H1 (cell line): ENCODE measurements at regions not wholly inside any gene's neighbourhood (a gene's known extent, or its start where the extent isn't known, plus 50 kb on each side); places are given as distances from the start of the nearest gene placed in this dataset.

Source experiments
- CTCF ChIA-PET: fragments of 300-600 bp; sonication (Branson Sonifier 250); formaldehyde crosslinking; loops from one replicate; lab custom pipeline; 2021; ENCODE audit not compliant: partially characterized antibody; lab: Charles Lee
- POLR2A ChIA-PET: fragments of 300-600 bp; sonication (Branson Sonifier 250); formaldehyde crosslinking; loops from one replicate; lab custom pipeline; 2021; ENCODE audit warnings: inconsistent platforms; ENCODE audit not compliant: partially characterized antibody; lab: Charles Lee
- DNase-seq, 2 experiments: peaks; one replicate each; pipeline versions ENCODE4 v3.0.0 to v3.0.0-alpha.2; 2010 to 2022; ENCODE audit warnings: low spot score in 2 of 2, low read depth in 1 of 2, mixed read lengths in 1 of 2
- FAIRE-seq: peaks from 2 replicates; lab custom pipeline; 2011; peaks lifted over from hg19 to GRCh38; lab: Jason Lieb, UNC
- H2AFZ ChIP-seq: 2 replicates; pipeline ENCODE4 v1.8.1; 2012; ENCODE audit warnings: low read length, inconsistent platforms
- H2AK5ac ChIP-seq: 2 replicates; pipeline ENCODE4 v1.6.1; 2013; ENCODE audit warnings: low read depth, low read length
- H2BK120ac ChIP-seq: replicated peaks from 2 replicates; pipeline ENCODE3; 2013; ENCODE audit warnings: low read depth, low read length, inconsistent platforms
- H2BK12ac ChIP-seq: 2 replicates; pipeline ENCODE4 v1.6.1; 2013; ENCODE audit warnings: low read depth, low read length
- H2BK15ac ChIP-seq: 2 replicates; pipeline ENCODE4 v1.6.1; 2013; ENCODE audit warnings: low read length
- H2BK20ac ChIP-seq: 2 replicates; pipeline ENCODE4 v1.6.1; 2013; ENCODE audit warnings: low read length
- H2BK5ac ChIP-seq: 2 replicates; pipeline ENCODE4 v1.6.1; 2013; ENCODE audit warnings: low read depth, low read length
- H3K14ac ChIP-seq: 2 replicates; pipeline ENCODE4 v1.6.1; 2013; ENCODE audit warnings: inconsistent platforms; ENCODE audit not compliant: insufficient read length
- H3K18ac ChIP-seq: 2 replicates; pipeline ENCODE4 v1.6.1; 2013; ENCODE audit warnings: low read length; ENCODE audit errors: extremely low read depth
- H3K23ac ChIP-seq: 2 replicates; pipeline ENCODE4 v1.6.1; 2013; ENCODE audit warnings: inconsistent platforms; ENCODE audit not compliant: insufficient read length
- H3K23me2 ChIP-seq: 2 replicates; pipeline ENCODE4 v1.6.1; 2013; ENCODE audit warnings: low read depth, low read length
- H3K27ac ChIP-seq: 2 replicates; pipeline ENCODE4 v1.6.1; 2011; ENCODE audit warnings: low read depth, low read length, inconsistent platforms
- H3K27me3 ChIP-seq, 4 experiments: replicated peaks in 1 of 4; 1 replicate in 1 of 4; 2 replicates in 3 of 4; pipeline versions ENCODE4 v1.6.1 to v1.8.1; 2011 to 2013; ENCODE audit warnings: low read length in 3 of 4, mild to moderate bottlenecking in 3 of 4, inconsistent platforms in 2 of 4, mixed read lengths in 2 of 4, moderate library complexity in 1 of 4; ENCODE audit not compliant: control insufficient read depth in 3 of 4, insufficient read depth in 3 of 4; ENCODE audit errors: extremely low read depth in 1 of 4
- H3K36me3 ChIP-seq, 4 experiments: 2 replicates each; pipeline versions ENCODE4 v1.6.1 to v1.8.1; 2011 to 2013; ENCODE audit warnings: mild to moderate bottlenecking in 4 of 4, low read length in 3 of 4, moderate library complexity in 2 of 4, control low read depth in 1 of 4, inconsistent platforms in 1 of 4; ENCODE audit not compliant: insufficient read depth in 4 of 4, control insufficient read depth in 2 of 4
- H3K4ac ChIP-seq: replicated peaks from 2 replicates; pipeline ENCODE3; 2013; ENCODE audit warnings: low read length, low read depth, mixed read lengths, inconsistent platforms; ENCODE audit not compliant: insufficient read length
- H3K4me1 ChIP-seq, 4 experiments: replicated peaks in 1 of 4; 1 replicate in 1 of 4; 2 replicates in 3 of 4; pipeline versions ENCODE4 v1.6.1 to v1.8.1; 2011 to 2013; ENCODE audit warnings: low read length in 3 of 4, inconsistent platforms in 2 of 4, mixed read lengths in 1 of 4; ENCODE audit not compliant: insufficient read depth in 4 of 4, control insufficient read depth in 3 of 4
- H3K4me2 ChIP-seq, 2 experiments: 2 replicates each; pipeline versions ENCODE4 v1.6.1 to v1.8.1; 2011 to 2013; ENCODE audit warnings: low read depth in 2 of 2, low read length in 2 of 2, control low read depth in 1 of 2, inconsistent platforms in 1 of 2, mild to moderate bottlenecking in 1 of 2; ENCODE audit not compliant: insufficient read depth in 1 of 2
- H3K4me3 ChIP-seq, 4 experiments: fragments of 200-600, 300-600 bp in 1 of 4; sonication (generic), shearing (Covaris generic), sonication (Bioruptor Twin) in 1 of 4; 2 replicates each; pipeline versions ENCODE4 v1.5.1 to v1.8.1; 2011 to 2016; ENCODE audit warnings: low read length in 4 of 4, low read depth in 3 of 4, control low read depth in 2 of 4, inconsistent platforms in 2 of 4, mild to moderate bottlenecking in 2 of 4, mixed read lengths in 1 of 4, moderate library complexity in 1 of 4; ENCODE audit not compliant: insufficient read depth in 2 of 4; ENCODE audit errors: extremely low read depth in 1 of 4
- H3K56ac ChIP-seq: replicated peaks from 2 replicates; pipeline ENCODE3; 2013; ENCODE audit warnings: low read depth, mild to moderate bottlenecking, mixed read lengths, low read length, inconsistent platforms; ENCODE audit not compliant: insufficient read length
- H3K79me1 ChIP-seq: 2 replicates; pipeline ENCODE4 v1.6.1; 2013; ENCODE audit warnings: low read depth, low read length, control low read depth
- H3K79me2 ChIP-seq, 2 experiments: 2 replicates each; pipeline versions ENCODE4 v1.6.1 to v1.8.1; 2012 to 2013; ENCODE audit warnings: low read length in 2 of 2, mild to moderate bottlenecking in 2 of 2, inconsistent platforms in 1 of 2; ENCODE audit not compliant: insufficient read depth in 2 of 2, control insufficient read depth in 1 of 2
- H3K9ac ChIP-seq, 4 experiments: replicated peaks in 1 of 4; 1 replicate in 1 of 4; 2 replicates in 3 of 4; pipeline versions ENCODE4 v1.6.1 to v1.8.1; 2011 to 2013; ENCODE audit warnings: low read depth in 3 of 4, low read length in 3 of 4, control low read depth in 2 of 4, mild to moderate bottlenecking in 2 of 4, moderate library complexity in 2 of 4, inconsistent platforms in 1 of 4; ENCODE audit errors: extremely low read depth in 1 of 4
- H3K9me3 ChIP-seq, 2 experiments: 2 replicates each; pipeline versions ENCODE4 v1.6.1 to v1.8.1; 2012 to 2013; ENCODE audit warnings: mild to moderate bottlenecking in 2 of 2, moderate library complexity in 2 of 2, control low read depth in 1 of 2, inconsistent platforms in 1 of 2, low read depth in 1 of 2, low read length in 1 of 2, mixed read lengths in 1 of 2; ENCODE audit not compliant: insufficient read depth in 2 of 2
- H4K20me1 ChIP-seq, 2 experiments: replicated peaks in 1 of 2; 2 replicates each; pipeline versions ENCODE3 to v1.8.1; 2011 to 2013; ENCODE audit warnings: inconsistent platforms in 2 of 2, low read length in 2 of 2, mild to moderate bottlenecking in 1 of 2; ENCODE audit not compliant: insufficient read depth in 2 of 2, control insufficient read depth in 1 of 2
- H4K5ac ChIP-seq: 2 replicates; pipeline ENCODE4 v1.6.1; 2013; ENCODE audit warnings: low read length, low read depth, mixed read lengths, inconsistent platforms; ENCODE audit not compliant: insufficient read length
- H4K8ac ChIP-seq: 2 replicates; pipeline ENCODE4 v1.8.0; 2013; ENCODE audit warnings: mild to moderate bottlenecking, moderate library complexity, low read length, inconsistent platforms; ENCODE audit not compliant: insufficient read depth; ENCODE audit errors: extremely low read depth
- H4K91ac ChIP-seq: replicated peaks from 2 replicates; pipeline ENCODE3; 2013; ENCODE audit warnings: low read length, mixed read lengths, inconsistent platforms; ENCODE audit not compliant: insufficient read length
- CBX5 ChIP-seq: fragments of 300-800, 300-1000 bp; sonication (generic); IDR thresholded peaks from 2 replicates; pipeline ENCODE4 v1.7.1; 2016; ENCODE audit warnings: antibody characterized with exemption, low read length, low read depth
- CHD2 ChIP-seq: IDR thresholded peaks from 2 replicates; pipeline ENCODE4 v1.6.1; 2012; ENCODE audit warnings: low read length, improper control_type of control experiment
- FOSL1 ChIP-seq: IDR thresholded peaks from 2 replicates; pipeline ENCODE4 v1.6.1; 2011; ENCODE audit warnings: mild to moderate bottlenecking, low read depth, low read length, moderate library complexity; ENCODE audit not compliant: insufficient read depth
- GABPA ChIP-seq: IDR thresholded peaks from 2 replicates; pipeline ENCODE4 v1.6.1; 2011; ENCODE audit warnings: mild to moderate bottlenecking, low read length, moderate library complexity, borderline replicate concordance; ENCODE audit not compliant: insufficient read depth
- HDAC6 ChIP-seq: IDR thresholded peaks from one replicate; pipeline ENCODE4 v1.7.1; 2012; ENCODE audit warnings: low read depth, mild to moderate bottlenecking, inconsistent platforms, low read length, moderate library complexity
- POLR2AphosphoS5 ChIP-seq: IDR thresholded peaks from 2 replicates; pipeline ENCODE4 v1.6.1; 2011; ENCODE audit warnings: low read depth, low read length
- RBBP5 ChIP-seq: IDR thresholded peaks from 2 replicates; pipeline ENCODE4 v1.7.1; 2012; ENCODE audit warnings: low read depth, mild to moderate bottlenecking, inconsistent platforms, low read length, moderate library complexity, borderline replicate concordance
- RFX5 ChIP-seq: IDR thresholded peaks from 2 replicates; pipeline ENCODE4 v1.6.1; 2011; ENCODE audit warnings: low read depth, low read length, improper control_type of control experiment, borderline replicate concordance
- RNF2 ChIP-seq: fragments of 200-900, 300-1000 bp; sonication (generic); IDR thresholded peaks from 2 replicates; pipeline ENCODE4 v1.7.1; 2016; ENCODE audit warnings: borderline replicate concordance, low read depth, mild to moderate bottlenecking, antibody characterized with exemption, low read length; ENCODE audit not compliant: poor library complexity, severe bottlenecking; ENCODE audit errors: missing control alignments
- SRF ChIP-seq: IDR thresholded peaks from 2 replicates; pipeline ENCODE4 v1.6.1; 2011; ENCODE audit warnings: mild to moderate bottlenecking, low read depth, low read length, moderate library complexity
- TAF7 ChIP-seq: optimal IDR thresholded peaks from 2 replicates; pipeline ENCODE3; 2011; ENCODE audit warnings: low read depth, mild to moderate bottlenecking, inconsistent platforms, low read length, moderate library complexity, borderline replicate concordance
- TEAD4 ChIP-seq: IDR thresholded peaks from 2 replicates; pipeline ENCODE4 v1.6.1; 2012; ENCODE audit warnings: low read depth, low read length, inconsistent platforms, mixed read lengths
- WGBS, 2 experiments: shearing (Covaris generic) in 1 of 2; methylation state at CpG; one replicate each; pipeline versions ENCODE4 v1.1.6 to v1.1.7; 2013 to 2015; ENCODE audit warnings: low lambda C conversion rate in 2 of 2, mixed read lengths in 2 of 2, inconsistent platforms in 1 of 2, low coverage in 1 of 2, missing lambda C conversion rate in 1 of 2; ENCODE audit not compliant: insufficient replicate concordance in 2 of 2, insufficient coverage in 1 of 2, insufficient read length in 1 of 2; ENCODE audit errors: extremely low coverage in 1 of 2, missing lambda C conversion rate in 1 of 2; 5-methylcytosine and 5-hydroxymethylcytosine counted together
- TF ChIP-seq, protein P1 (sequence below): IDR thresholded peaks from 2 replicates; pipeline ENCODE4 v1.6.1; 2011; ENCODE audit warnings: low read depth, mild to moderate bottlenecking, low read length; ENCODE audit not compliant: insufficient read depth

DNA sequence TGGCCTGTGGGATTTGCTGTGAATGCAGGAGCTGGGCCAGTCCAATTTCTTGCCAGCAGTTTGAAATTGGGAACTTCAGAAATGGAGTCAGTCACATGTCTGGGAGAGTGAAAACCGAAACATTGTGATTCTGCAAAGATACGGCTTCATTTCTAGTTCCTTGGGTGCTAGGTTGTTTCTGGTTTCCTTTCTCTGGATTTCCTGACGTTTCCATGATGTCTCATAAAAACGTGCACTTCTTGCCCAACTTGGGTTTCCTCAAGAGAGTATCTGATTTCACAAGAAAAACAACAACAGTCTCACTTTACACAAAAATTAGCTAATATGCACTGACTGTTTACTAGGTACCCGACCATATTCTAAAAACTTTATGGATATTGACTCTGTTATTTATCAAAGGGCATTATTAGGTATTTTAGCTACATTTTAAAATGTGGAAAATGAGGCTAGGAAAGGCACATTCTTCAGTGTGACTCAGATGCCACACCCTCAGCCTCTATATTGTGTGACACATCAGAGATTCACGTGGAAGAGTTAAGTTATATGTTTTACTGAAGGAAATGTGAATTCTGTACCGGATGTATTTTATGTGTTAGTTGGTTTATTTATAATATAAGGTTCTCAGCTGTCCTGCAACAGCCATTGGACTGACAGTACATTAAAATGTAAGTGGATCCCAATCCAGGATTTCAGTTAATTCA lies 225.0 kb upstream of the PUDP start:
- H3K4me2 ChIP-seq = no peak overlapping the region
- H2BK12ac ChIP-seq = no peak overlapping the region
- DNase-seq (no peak), FAIRE-seq (no peak)
- 90 to 100% methylated on average over 1 to 7 of the region's 7 CpGs for WGBS, 2 experiments
- H2BK120ac ChIP-seq = no peak overlapping the region
- no peak overlapping the region for H3K18ac ChIP-seq
- H3K27me3 ChIP-seq = no peaks in the 10 kb centered on the region
- H3K4me3 ChIP-seq = no peak overlapping the region
- no peak overlapping the region for H2BK15ac ChIP-seq
- H4K8ac ChIP-seq = no peak overlapping the region
- POLR2A ChIA-PET = no interaction called here
- H2BK20ac ChIP-seq = no peak overlapping the region
- H4K20me1 ChIP-seq = no peaks in the 10 kb centered on the region
- CTCF ChIA-PET = interaction anchor here (1.6 kb wide), 1 partner anchor 10 kb away, joined by 4 read pairs; no protein-coding TSS in a partner anchor
- H3K9me3 ChIP-seq = no peaks in the 10 kb centered on the region
- H3K23me2 ChIP-seq = no peaks in the 10 kb centered on the region
- no peak overlapping the region for H3K14ac ChIP-seq
- no peaks in the 10 kb centered on the region for H3K79me1 ChIP-seq
- H3K23ac ChIP-seq = no peak overlapping the region
- H2BK5ac ChIP-seq = no peak overlapping the region
- H3K4ac ChIP-seq = no peak overlapping the region
- H4K91ac ChIP-seq = no peak overlapping the region
- no peaks in the 10 kb centered on the region for H3K36me3 ChIP-seq
- no peak overlapping the region for H3K56ac ChIP-seq
- no peak overlapping the region for H3K27ac ChIP-seq
- no peak overlapping the region for H2AK5ac ChIP-seq
- H3K9ac ChIP-seq = no peak overlapping the region
- H3K4me1 ChIP-seq = no peaks in the 10 kb centered on the region
- no peak overlapping the region for H2AFZ ChIP-seq
- H4K5ac ChIP-seq = no peak overlapping the region
- no peaks in the 10 kb centered on the region for H3K79me2 ChIP-seq
- TF ChIP-seq GABPA (no peak), POLR2AphosphoS5 (no peak), FOSL1 (no peak), SRF (no peak), TAF7 (no peak), CBX5 (no peak), TEAD4 (no peak), RNF2 (no peak), RBBP5 (no peak), CHD2 (no peak), HDAC6 (no peak), RFX5 (no peak)
- TF ChIP-seq, protein P1, sequence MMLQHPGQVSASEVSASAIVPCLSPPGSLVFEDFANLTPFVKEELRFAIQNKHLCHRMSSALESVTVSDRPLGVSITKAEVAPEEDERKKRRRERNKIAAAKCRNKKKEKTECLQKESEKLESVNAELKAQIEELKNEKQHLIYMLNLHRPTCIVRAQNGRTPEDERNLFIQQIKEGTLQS = no peak
